Keratinocyte (primary cell): ENCODE measurements at regions not wholly inside any gene's neighbourhood (a gene's known extent, or its start where the extent isn't known, plus 50 kb on each side); places are given as distances from the start of the nearest gene placed in this dataset.
"Not testable (repeated sequence)": the region's sequence is repeated elsewhere in the genome, so short reads cannot be mapped to it uniquely, and the experiment has no call there.

Experiments
- DNase-seq: peaks from one replicate; pipeline ENCODE4 v3.0.0-alpha.2; 2011; ENCODE audit warnings: low read depth, missing footprints, low spot score
- FAIRE-seq: peaks from 2 replicates; lab custom pipeline; 2011; peaks lifted over from hg19 to GRCh38; lab: Jason Lieb, UNC
- H2AFZ ChIP-seq: 2 replicates; pipeline ENCODE4 v1.6.0; 2012; ENCODE audit warnings: low read length, control low read depth, inconsistent platforms; ENCODE audit not compliant: control insufficient read depth
- H3K27ac ChIP-seq: 2 replicates; pipeline ENCODE4 v1.5.1; 2011; ENCODE audit warnings: low read length; ENCODE audit not compliant: control insufficient read depth, insufficient read depth
- H3K27me3 ChIP-seq: 3 replicates; pipeline ENCODE4 v1.6.0; 2011; ENCODE audit warnings: low read length; ENCODE audit not compliant: control insufficient read depth, insufficient read depth; ENCODE audit errors: extremely low read depth
- H3K36me3 ChIP-seq, 2 experiments: 2 replicates in 1 of 2; 3 replicates in 1 of 2; pipeline ENCODE4 v1.5.1; 2011; ENCODE audit warnings: low read length in 2 of 2, mild to moderate bottlenecking in 1 of 2; ENCODE audit not compliant: control insufficient read depth in 2 of 2, insufficient read depth in 2 of 2; ENCODE audit errors: extremely low read depth in 1 of 2
- H3K4me1 ChIP-seq: 3 replicates; pipeline ENCODE4 v1.5.1; 2011; ENCODE audit warnings: low read length; ENCODE audit not compliant: control insufficient read depth, insufficient read depth; ENCODE audit errors: extremely low read depth
- H3K4me2 ChIP-seq: 3 replicates; pipeline ENCODE4 v1.6.0; 2011; ENCODE audit warnings: low read depth, low read length; ENCODE audit not compliant: control insufficient read depth, insufficient read depth; ENCODE audit errors: extremely low read depth
- H3K4me3 ChIP-seq, 3 experiments: fragments of 200-600 bp in 1 of 3; sonication (generic) in 1 of 3; 2 replicates in 2 of 3; 3 replicates in 1 of 3; pipeline ENCODE4 v1.5.1; 2011 to 2016; ENCODE audit warnings: low read length in 3 of 3, mild to moderate bottlenecking in 3 of 3, control low read depth in 2 of 3, inconsistent platforms in 1 of 3, low read depth in 1 of 3, mixed read lengths in 1 of 3, mixed run types in 1 of 3, moderate library complexity in 1 of 3; ENCODE audit not compliant: control insufficient read depth in 2 of 3, insufficient read depth in 2 of 3; ENCODE audit errors: extremely low read depth in 1 of 3
- H3K79me2 ChIP-seq: 2 replicates; pipeline ENCODE4 v1.6.0; 2012; ENCODE audit warnings: low read length; ENCODE audit not compliant: control insufficient read depth, insufficient read depth
- H3K9ac ChIP-seq: 3 replicates; pipeline ENCODE4 v1.6.0; 2011; ENCODE audit warnings: low read length; ENCODE audit not compliant: control insufficient read depth, insufficient read depth; ENCODE audit errors: extremely low read depth
- H3K9me1 ChIP-seq: 3 replicates; pipeline ENCODE4 v1.6.0; 2011; ENCODE audit warnings: low read length; ENCODE audit not compliant: control insufficient read depth, insufficient read depth; ENCODE audit errors: extremely low read depth
- H3K9me3 ChIP-seq: 2 replicates; pipeline ENCODE4 v1.5.1; 2012; ENCODE audit warnings: low read depth, low read length; ENCODE audit not compliant: control insufficient read depth
- H4K20me1 ChIP-seq: 3 replicates; pipeline ENCODE4 v1.6.0; 2011; ENCODE audit warnings: low read length; ENCODE audit not compliant: control insufficient read depth, insufficient read depth; ENCODE audit errors: extremely low read depth
- dilution Hi-C: fragments of 300-500 bp; cut with MboI; formaldehyde crosslinking; loops from one replicate; pipeline ENCODE4 v1.7.0; 2020; ENCODE audit warnings: low sequenced_read_pairs; ENCODE audit not compliant: extremely low pct_ligation_motif_present

- H3K9me1 ChIP-seq, H3K36me3 ChIP-seq, H3K4me3 ChIP-seq, H3K4me1 ChIP-seq, DNase-seq, H3K27ac ChIP-seq, dilution Hi-C loops, H3K79me2 ChIP-seq, H2AFZ ChIP-seq, H3K27me3 ChIP-seq, H3K9me3 ChIP-seq, H3K4me2 ChIP-seq, H4K20me1 ChIP-seq, FAIRE-seq, H3K9ac ChIP-seq: not testable (repeated sequence)
These were observed 56.5 kb downstream of the NPIPB11 start for GRCh38 chr16:29349966-29350365.

- H4K20me1 ChIP-seq, dilution Hi-C loops, DNase-seq, FAIRE-seq, H2AFZ ChIP-seq, H3K9me3 ChIP-seq, H3K27me3 ChIP-seq, H3K4me1 ChIP-seq, H3K9ac ChIP-seq, H3K36me3 ChIP-seq, H3K4me3 ChIP-seq, H3K27ac ChIP-seq, H3K4me2 ChIP-seq, H3K79me2 ChIP-seq, H3K9me1 ChIP-seq: not testable (repeated sequence)
These were observed 57.8 kb downstream of the NPIPB11 start for GRCh38 chr16:29348748-29349147.

- H3K79me2 ChIP-seq, H4K20me1 ChIP-seq, H3K9ac ChIP-seq, H3K36me3 ChIP-seq, H3K4me3 ChIP-seq, FAIRE-seq, H3K4me1 ChIP-seq, H3K4me2 ChIP-seq, H3K27me3 ChIP-seq, dilution Hi-C loops, H2AFZ ChIP-seq, H3K9me1 ChIP-seq, H3K9me3 ChIP-seq, DNase-seq, H3K27ac ChIP-seq: not testable (repeated sequence)
These were observed 58.3 kb downstream of the NPIPB11 start for GRCh38 chr16:29348123-29348690.

GRCh38 chr16:29346796-29347580 is 59.5 kb downstream of the NPIPB11 start:
- H2AFZ ChIP-seq, H3K9me1 ChIP-seq, H3K4me2 ChIP-seq, H3K36me3 ChIP-seq, H4K20me1 ChIP-seq, H3K9ac ChIP-seq, H3K9me3 ChIP-seq, H3K79me2 ChIP-seq, dilution Hi-C loops, H3K4me1 ChIP-seq, H3K4me3 ChIP-seq, DNase-seq, H3K27ac ChIP-seq, FAIRE-seq, H3K27me3 ChIP-seq: not testable (repeated sequence)

GRCh38 chr16:29346203-29346602 is 60.3 kb downstream of the NPIPB11 start:
- H3K36me3 ChIP-seq, H3K79me2 ChIP-seq, H3K4me3 ChIP-seq, H3K9me1 ChIP-seq, H3K27ac ChIP-seq, H2AFZ ChIP-seq, dilution Hi-C loops, H3K27me3 ChIP-seq, H4K20me1 ChIP-seq, H3K4me2 ChIP-seq, H3K9ac ChIP-seq, H3K4me1 ChIP-seq, FAIRE-seq, DNase-seq, H3K9me3 ChIP-seq: not testable (repeated sequence)
